ENCODE measurements at regions not wholly inside any gene's neighbourhood (a gene's known extent, or its start where the extent isn't known, plus 50 kb on each side); places are given as distances from the start of the nearest gene placed in this dataset.

GRCh38 chr2:220745682-220746081 lies 826.4 kb downstream of the EPHA4 start:
- no peak for TF ChIP-seq CTCF (IDR thresholded peaks at IDR 0.05)

DNA sequence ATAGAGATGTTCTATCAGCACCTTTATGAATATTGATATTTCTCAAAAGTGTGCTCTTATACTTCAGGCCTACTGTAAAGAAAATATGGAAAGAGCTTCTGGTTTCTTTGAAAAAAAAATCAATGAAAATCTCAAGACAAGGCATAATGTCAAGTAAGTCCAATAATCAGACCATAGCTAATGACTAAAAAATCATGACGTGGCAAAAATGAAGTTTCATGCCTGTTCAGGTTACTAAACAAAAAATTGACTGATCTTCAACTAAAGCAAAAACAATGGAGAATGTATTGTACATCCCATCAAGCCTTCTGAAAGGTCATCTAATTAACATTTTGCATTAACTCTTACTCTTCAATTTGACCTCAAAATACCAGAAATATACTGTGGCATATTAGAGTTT lies 824.4 kb downstream of the EPHA4 start:
- no peak for TF ChIP-seq CTCF (IDR thresholded peaks at IDR 0.05)

DNA sequence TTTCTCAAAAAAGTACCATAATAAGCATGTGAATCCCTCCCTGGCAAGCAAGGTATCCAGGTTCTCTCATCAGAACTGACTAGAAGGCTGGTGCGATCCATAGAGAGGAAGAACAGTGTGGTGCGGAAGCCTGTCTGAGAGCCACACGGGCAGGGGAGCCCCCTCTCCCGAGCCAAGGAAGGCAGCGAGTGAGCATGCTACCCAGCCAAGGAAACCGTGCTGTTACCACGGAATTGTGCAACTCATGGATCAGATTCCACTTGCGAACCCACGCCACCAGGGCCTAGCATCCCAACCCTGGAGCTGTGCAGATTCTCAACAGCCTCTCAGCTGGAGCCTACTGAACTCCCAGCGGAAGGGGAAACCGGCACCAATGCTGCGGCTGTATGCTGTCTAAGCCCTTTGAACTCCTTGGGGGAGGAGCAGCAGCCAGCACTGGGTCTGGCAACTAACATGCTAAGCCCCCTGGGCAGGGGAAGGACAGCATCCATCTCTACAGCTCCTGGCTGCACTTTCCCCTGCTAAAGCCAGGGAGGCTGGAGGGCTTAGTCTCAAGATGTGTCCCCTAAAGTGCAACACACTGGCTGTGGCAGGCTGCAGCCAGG lies 823.1 kb downstream of the EPHA4 start:
- no peak for TF ChIP-seq CTCF (IDR thresholded peaks at IDR 0.05)

DNA sequence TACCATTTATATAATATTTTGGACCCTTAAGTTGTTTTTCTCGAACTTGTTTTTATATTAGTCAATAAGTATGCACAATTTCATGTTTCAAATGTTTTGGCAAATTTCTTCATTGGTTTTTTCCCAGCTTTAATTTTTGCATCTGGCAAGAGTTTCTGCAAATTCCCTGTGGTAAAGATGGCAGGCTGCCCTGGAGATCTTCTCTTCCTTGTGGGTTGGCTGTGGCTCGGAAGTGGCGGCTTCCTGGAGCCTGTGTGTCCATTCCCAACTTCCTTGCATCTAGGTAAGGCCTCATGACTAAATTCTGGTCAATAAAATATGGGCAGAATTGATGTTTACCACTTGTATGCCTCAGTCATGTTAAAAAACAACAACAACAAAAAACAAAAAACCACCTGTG lies 818.6 kb downstream of the EPHA4 start:
- no peak for TF ChIP-seq CTCF (IDR thresholded peaks at IDR 0.05)

GRCh38 chr2:220756653-220757052 lies 815.5 kb downstream of the EPHA4 start:
- no peak for TF ChIP-seq CTCF (IDR thresholded peaks at IDR 0.05)

GRCh38 chr2:220764171-220764570 lies 807.9 kb downstream of the EPHA4 start:
- TF ChIP-seq CTCF (IDR thresholded peaks at IDR 0.05) = no peak

DNA sequence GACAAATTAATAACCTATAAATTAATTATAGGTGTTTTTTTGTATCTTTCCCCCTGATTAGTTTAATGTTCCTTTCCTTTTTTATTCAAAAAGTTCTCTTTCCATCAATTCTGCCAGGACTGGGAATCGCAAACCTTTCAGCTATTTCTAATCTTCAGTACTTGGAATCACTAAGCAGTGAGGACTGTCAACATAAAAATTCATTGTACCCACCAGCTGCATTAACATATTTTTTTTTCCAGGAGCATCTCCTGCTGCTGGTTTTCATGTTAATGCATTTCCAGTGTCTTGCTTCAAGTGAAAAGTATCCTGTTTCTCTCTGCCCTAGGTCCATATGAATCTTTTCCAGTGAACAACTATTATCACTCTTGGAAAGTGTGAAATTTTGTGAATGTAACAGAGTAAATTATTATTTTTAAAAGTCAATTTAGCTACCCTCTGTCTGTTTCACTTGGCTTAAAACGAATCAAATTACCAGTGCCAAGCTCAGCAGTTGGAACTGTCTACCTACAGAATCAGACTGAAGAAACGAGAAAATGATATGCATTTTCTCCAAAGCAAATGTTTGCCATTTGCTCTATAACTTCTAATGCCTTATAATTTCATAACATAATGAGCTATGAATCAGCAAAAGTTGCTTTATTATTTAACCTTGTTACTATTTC lies 804.4 kb downstream of the EPHA4 start:
- no peak for TF ChIP-seq CTCF (IDR thresholded peaks at IDR 0.05)

Data from LNCAP (cell line).